GM19438 (cell line): ENCODE measurements at regions not wholly inside any gene's neighbourhood (a gene's known extent, or its start where the extent isn't known, plus 50 kb on each side); places are given as distances from the start of the nearest gene placed in this dataset.

Source experiments
- ATAC-seq: cut with Tn5 transposase; IDR thresholded peaks from one replicate; pipeline ENCODE4 v1.9.1; 2021; ENCODE audit warnings: low read depth; ENCODE audit not compliant: unreplicated experiment

GRCh38 chr3:127387119-127387518, 99.3 kb upstream of the PRR20G start:
- no peak for ATAC-seq

- no peak for ATAC-seq
These were observed 98.6 kb upstream of the PRR20G start for GRCh38 chr3:127386490-127386889.

GRCh38 chr3:127385540-127385870, 97.7 kb upstream of the PRR20G start:
- ATAC-seq, result no peak

- ATAC-seq, result no peak
These were observed 97.1 kb upstream of the PRR20G start for GRCh38 chr3:127384717-127385539.

- no peak for ATAC-seq
These were observed 95.9 kb upstream of the PRR20G start for GRCh38 chr3:127383656-127384179.

GRCh38 chr3:127377801-127378655, 90.2 kb upstream of the PRR20G start:
- no peak for ATAC-seq

- no peak for ATAC-seq
These were observed 87.5 kb upstream of the PRR20G start for GRCh38 chr3:127375151-127375930.

- ATAC-seq, result no peak
These were observed 86.5 kb upstream of the PRR20G start for GRCh38 chr3:127374086-127375010.

- ATAC-seq, result no peak
These were observed 85.7 kb upstream of the PRR20G start for GRCh38 chr3:127373441-127374085.

GRCh38 chr3:127371846-127372245, 84.0 kb upstream of the PRR20G start:
- no peak for ATAC-seq

GRCh38 chr3:127371334-127371733, 83.5 kb upstream of the PRR20G start:
- no peak for ATAC-seq

GRCh38 chr3:127370906-127371305, 83.1 kb upstream of the PRR20G start:
- ATAC-seq, result no peak

GRCh38 chr3:127369356-127369935, 81.6 kb upstream of the PRR20G start:
- no peak for ATAC-seq

- no peak for ATAC-seq
These were observed 80.6 kb upstream of the PRR20G start for GRCh38 chr3:127368186-127369032.

GRCh38 chr3:127367593-127367992, 79.7 kb upstream of the PRR20G start:
- ATAC-seq, result no peak

- ATAC-seq, result no peak
These were observed 78.5 kb upstream of the PRR20G start for GRCh38 chr3:127366383-127366782.

- no peak for ATAC-seq
These were observed 77.4 kb upstream of the PRR20G start for GRCh38 chr3:127365163-127365798.

GRCh38 chr3:127363891-127364290, 76.0 kb upstream of the PRR20G start:
- no peak for ATAC-seq
